Fibroblast of skin of back (primary cell): ENCODE measurements at regions not wholly inside any gene's neighbourhood (a gene's known extent, or its start where the extent isn't known, plus 50 kb on each side); places are given as distances from the start of the nearest gene placed in this dataset.
A peak's percentile ranks its signal among the peaks of the same experiment; 100 is the strongest.

ENCODE experiments used
- DNase-seq: peaks from one replicate; pipeline ENCODE4 v3.0.0-alpha.2; 2013

- peak; percentile 99 for DNase-seq
Measured at GRCh38 chr16:86664522-86665318, 86.4 kb downstream of the FOXL1 start.

GRCh38 chr16:86665319-86665675 is 86.9 kb downstream of the FOXL1 start:
- peak; percentile 91 for DNase-seq

GRCh38 chr16:86665929-86666328 is 87.6 kb downstream of the FOXL1 start:
- no peak for DNase-seq

GRCh38 chr16:86667035-86667434 is 88.7 kb downstream of the FOXL1 start:
- DNase-seq = no peak

GRCh38 chr16:86668136-86668910 is 90.0 kb downstream of the FOXL1 start:
- peak; percentile 96 for DNase-seq

GRCh38 chr16:86669285-86669805 is 91.0 kb downstream of the FOXL1 start:
- DNase-seq = no peak

GRCh38 chr16:86669937-86670749 is 91.8 kb downstream of the FOXL1 start:
- DNase-seq = peak; percentile 30

- DNase-seq = no peak
Measured at GRCh38 chr16:86670750-86671234, 92.4 kb downstream of the FOXL1 start.

- no peak for DNase-seq
Measured at GRCh38 chr16:86671486-86672178, 93.3 kb downstream of the FOXL1 start.

GRCh38 chr16:86672179-86672863 is 94.0 kb downstream of the FOXL1 start:
- no peak for DNase-seq

GRCh38 chr16:86673090-86673955 is 95.0 kb downstream of the FOXL1 start:
- DNase-seq = no peak

GRCh38 chr16:86673956-86674453 is 95.7 kb downstream of the FOXL1 start:
- no peak for DNase-seq

- peak; percentile 75 for DNase-seq
Measured at GRCh38 chr16:86676254-86676670, 97.9 kb downstream of the FOXL1 start.

- peak; percentile 17 for DNase-seq
Measured at GRCh38 chr16:86679490-86679889, 101.1 kb downstream of the FOXL1 start.

GRCh38 chr16:86680162-86680561 is 101.8 kb downstream of the FOXL1 start:
- DNase-seq = peak; percentile 97

GRCh38 chr16:86680661-86681030 is 102.3 kb downstream of the FOXL1 start:
- no peak for DNase-seq

- DNase-seq = peak; percentile 92
Measured at GRCh38 chr16:86681031-86681756, 102.8 kb downstream of the FOXL1 start.

- DNase-seq = no peak
Measured at GRCh38 chr16:86681757-86682106, 103.4 kb downstream of the FOXL1 start.

- DNase-seq = no peak
Measured at GRCh38 chr16:86682219-86682904, 104.0 kb downstream of the FOXL1 start.
